Fibroblast of villous mesenchyme (primary cell): ENCODE measurements at regions not wholly inside any gene's neighbourhood (a gene's known extent, or its start where the extent isn't known, plus 50 kb on each side); places are given as distances from the start of the nearest gene placed in this dataset.

Experiments
- DNase-seq: peaks from one replicate; pipeline ENCODE4 v3.0.0-alpha.2; 2010; ENCODE audit warnings: low read depth
- H3K4me3 ChIP-seq: 2 replicates; pipeline ENCODE4 v1.5.1; 2011; ENCODE audit warnings: low read depth, mild to moderate bottlenecking, low read length
- CTCF ChIP-seq: IDR thresholded peaks from 2 replicates; pipeline ENCODE4 v1.5.1; 2012; ENCODE audit warnings: low read depth, mild to moderate bottlenecking, low read length; ENCODE audit not compliant: insufficient read depth

GRCh38 chr1:216883518-216883917 lies 160.3 kb upstream of the ESRRG start:
- DNase-seq: no peak
- TF ChIP-seq CTCF: no peak
- no peak overlapping the region for H3K4me3 ChIP-seq

- no peak for DNase-seq
- no peak overlapping the region for H3K4me3 ChIP-seq
- no peak for TF ChIP-seq CTCF
These were observed 158.5 kb upstream of the ESRRG start for GRCh38 chr1:216881695-216882094.

GRCh38 chr1:216866714-216867113 lies 143.5 kb upstream of the ESRRG start:
- no peak for TF ChIP-seq CTCF
- H3K4me3 ChIP-seq: no peak overlapping the region
- DNase-seq: no peak

- TF ChIP-seq CTCF: no peak
- DNase-seq: no peak
- no peak overlapping the region for H3K4me3 ChIP-seq
These were observed 132.6 kb upstream of the ESRRG start for GRCh38 chr1:216855810-216856209.

GRCh38 chr1:216854836-216855484 lies 131.7 kb upstream of the ESRRG start:
- TF ChIP-seq CTCF: no peak
- H3K4me3 ChIP-seq: no peak overlapping the region
- DNase-seq: no peak

GRCh38 chr1:216851073-216851472 lies 127.8 kb upstream of the ESRRG start:
- H3K4me3 ChIP-seq: no peak overlapping the region
- TF ChIP-seq CTCF: no peak
- DNase-seq: no peak

- no peak overlapping the region for H3K4me3 ChIP-seq
- no peak for DNase-seq
- no peak for TF ChIP-seq CTCF
These were observed 125.9 kb upstream of the ESRRG start for GRCh38 chr1:216849146-216849545.
